GM13977 (cell line): ENCODE measurements at regions not wholly inside any gene's neighbourhood (a gene's known extent, or its start where the extent isn't known, plus 50 kb on each side); places are given as distances from the start of the nearest gene placed in this dataset.
"Not testable (repeated sequence)": the region's sequence is repeated elsewhere in the genome, so short reads cannot be mapped to it uniquely, and the experiment has no call there.

Source experiments
- DNase-seq: peaks from one replicate; pipeline ENCODE4 v3.0.0; 2012; ENCODE audit warnings: low spot score
- in situ Hi-C: fragments of 300-500 bp; cut with MboI; formaldehyde crosslinking; loops from one replicate; pipeline ENCODE4 v1.12.0; 2022; ENCODE audit warnings: low sequenced_read_pairs, low pct_unique_long_range_greater_than_20kb, mixed read lengths, inconsistent platforms; ENCODE audit not compliant: unreplicated experiment
- TF ChIP-seq, protein P1 (sequence below): IDR thresholded peaks from 2 replicates; pipeline ENCODE4 v1.5.1; 2012; ENCODE audit warnings: mild to moderate bottlenecking, control low read depth; ENCODE audit not compliant: insufficient read depth; ENCODE audit errors: extremely low read depth, missing control alignments

DNA sequence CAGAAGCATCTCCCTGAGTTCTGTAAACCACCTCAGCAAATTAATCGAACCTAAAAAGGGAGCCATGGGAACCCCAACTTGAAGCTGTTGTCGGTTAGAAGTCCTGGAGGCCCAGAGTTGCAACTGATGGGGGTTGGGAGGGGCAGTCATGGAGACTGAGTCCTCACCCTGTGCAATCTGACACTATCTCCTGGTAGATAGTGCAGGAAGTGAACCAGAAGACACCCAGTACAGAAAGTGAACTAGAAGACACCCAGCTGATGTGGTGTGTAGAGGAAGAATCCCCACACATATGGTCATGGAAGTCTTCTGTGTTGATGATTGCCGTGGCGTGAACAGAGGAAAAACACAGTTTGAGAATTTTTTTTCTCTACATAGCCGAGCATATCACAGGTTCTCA, 58.8 kb upstream of the SRRM3 start:
- in situ Hi-C loops = no loop called here
- no peak for DNase-seq
- TF ChIP-seq, protein P1, sequence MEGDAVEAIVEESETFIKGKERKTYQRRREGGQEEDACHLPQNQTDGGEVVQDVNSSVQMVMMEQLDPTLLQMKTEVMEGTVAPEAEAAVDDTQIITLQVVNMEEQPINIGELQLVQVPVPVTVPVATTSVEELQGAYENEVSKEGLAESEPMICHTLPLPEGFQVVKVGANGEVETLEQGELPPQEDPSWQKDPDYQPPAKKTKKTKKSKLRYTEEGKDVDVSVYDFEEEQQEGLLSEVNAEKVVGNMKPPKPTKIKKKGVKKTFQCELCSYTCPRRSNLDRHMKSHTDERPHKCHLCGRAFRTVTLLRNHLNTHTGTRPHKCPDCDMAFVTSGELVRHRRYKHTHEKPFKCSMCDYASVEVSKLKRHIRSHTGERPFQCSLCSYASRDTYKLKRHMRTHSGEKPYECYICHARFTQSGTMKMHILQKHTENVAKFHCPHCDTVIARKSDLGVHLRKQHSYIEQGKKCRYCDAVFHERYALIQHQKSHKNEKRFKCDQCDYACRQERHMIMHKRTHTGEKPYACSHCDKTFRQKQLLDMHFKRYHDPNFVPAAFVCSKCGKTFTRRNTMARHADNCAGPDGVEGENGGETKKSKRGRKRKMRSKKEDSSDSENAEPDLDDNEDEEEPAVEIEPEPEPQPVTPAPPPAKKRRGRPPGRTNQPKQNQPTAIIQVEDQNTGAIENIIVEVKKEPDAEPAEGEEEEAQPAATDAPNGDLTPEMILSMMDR = no peak

DNA sequence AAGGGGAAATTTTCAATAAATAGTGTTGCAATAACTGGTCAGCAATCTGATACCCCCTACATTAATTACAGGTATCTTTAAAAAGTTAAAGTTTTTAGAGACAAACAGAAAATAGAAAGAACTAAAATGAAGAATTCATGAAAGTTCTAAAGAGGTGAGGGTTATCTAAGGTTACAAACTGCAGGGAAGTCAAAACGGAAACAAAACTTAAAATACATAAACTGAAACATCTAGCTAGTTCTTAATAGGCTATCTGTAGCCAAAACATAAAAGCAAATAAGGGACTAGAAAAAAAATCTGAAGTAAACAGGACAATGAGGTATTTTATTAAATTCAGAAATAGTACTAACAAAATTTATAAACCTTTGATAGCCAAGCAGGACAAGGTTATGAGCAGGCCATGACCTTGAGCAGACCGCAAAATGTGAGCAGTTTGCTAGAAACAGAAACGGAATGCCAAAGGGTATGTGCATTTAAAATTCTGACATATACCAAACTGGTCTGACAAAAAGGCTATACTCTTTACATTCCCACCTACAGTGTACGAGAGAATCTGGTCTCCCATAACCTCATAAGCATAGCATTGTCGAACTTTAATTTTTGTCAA, 56.9 kb upstream of the SRRM3 start:
- DNase-seq, in situ Hi-C loops: not testable (repeated sequence)

DNA sequence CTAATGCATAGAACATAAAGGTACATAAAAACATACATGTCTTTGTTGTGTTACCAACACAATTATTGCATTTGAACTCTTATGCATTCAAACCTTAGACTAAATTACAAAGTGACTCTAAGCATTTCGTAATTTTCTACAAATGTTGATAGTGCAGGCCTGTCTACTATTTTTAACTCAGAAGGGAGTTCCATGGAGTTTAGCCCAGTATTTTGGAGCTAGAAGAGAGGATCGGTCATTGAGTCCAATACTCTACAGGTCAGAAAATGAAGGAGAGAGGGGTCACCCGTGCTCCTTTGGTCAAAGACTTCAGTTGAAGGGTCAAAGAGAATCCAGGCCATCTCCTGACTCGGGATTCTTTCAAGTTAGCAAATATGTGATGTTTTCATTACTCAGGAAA, 55.3 kb upstream of the SRRM3 start:
- in situ Hi-C loops = no loop called here
- TF ChIP-seq, protein P1 = no peak
- DNase-seq = no peak

DNA sequence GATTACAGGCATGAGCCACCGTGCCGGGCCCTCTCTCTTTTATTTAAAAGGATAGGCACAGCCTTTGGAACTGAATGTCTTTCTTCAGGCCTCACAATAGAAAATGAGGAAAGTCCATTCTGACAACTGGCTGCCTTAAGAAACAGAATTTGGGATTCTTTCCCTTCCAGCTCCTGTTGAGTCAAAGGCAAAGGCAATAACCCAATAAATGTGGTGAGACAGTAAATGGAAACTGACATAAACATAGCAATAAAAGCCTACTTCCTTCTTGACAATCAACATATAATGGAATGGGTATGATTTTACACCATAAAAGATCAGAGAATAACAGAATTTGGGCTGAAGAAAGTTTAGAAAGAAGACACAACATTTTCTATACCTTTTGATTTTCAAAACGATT, 52.7 kb upstream of the SRRM3 start:
- DNase-seq, in situ Hi-C loops: not testable (repeated sequence)

DNA sequence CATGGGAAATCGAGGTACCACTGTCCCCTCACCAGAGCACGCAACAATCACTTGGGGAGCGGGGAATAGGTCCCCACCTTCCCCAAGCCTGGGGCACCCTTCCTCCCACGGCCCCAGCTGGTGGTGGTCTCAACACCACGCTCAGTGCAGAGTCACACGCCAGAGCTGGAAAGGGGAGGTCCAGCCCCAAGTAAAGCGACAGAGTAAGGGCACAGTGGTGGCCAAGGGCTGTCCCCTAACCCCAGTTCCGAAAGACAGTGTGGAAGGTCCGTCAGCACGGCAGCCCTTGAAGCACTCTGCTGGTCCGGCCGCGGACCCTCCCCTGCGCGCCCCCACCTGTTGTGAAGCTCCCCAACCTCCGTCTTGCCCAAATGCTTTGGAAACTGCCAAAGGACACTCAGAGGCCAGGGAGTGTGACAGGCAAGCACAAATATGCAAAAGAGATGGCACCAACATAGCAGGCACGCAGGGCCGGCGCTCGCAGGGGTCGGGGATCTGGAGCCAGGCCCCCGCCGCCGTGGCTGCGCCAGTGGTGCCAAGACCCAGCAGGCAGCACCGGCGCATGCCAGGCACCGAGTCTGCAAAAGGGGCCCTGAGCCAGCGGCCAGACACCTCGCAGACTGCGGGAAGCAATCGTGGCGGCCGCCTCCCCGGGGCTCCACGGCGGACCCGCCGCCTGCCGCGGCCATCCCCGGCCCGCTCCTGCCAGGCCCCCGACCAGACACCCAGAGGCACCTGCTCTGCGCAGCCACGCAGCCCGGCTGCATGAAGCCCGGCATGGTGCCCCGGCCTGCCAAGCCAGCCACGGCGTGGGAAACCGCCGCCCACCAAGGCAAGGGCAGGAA, 51.6 kb upstream of the SRRM3 start:
- in situ Hi-C loops = no loop called here
- TF ChIP-seq, protein P1 = no peak
- no peak for DNase-seq
